Activated CD8-positive, alpha-beta T cell treated with anti-CD3 and anti-CD28 coated beads for 36 hours (primary cell): ENCODE measurements at regions not wholly inside any gene's neighbourhood (a gene's known extent, or its start where the extent isn't known, plus 50 kb on each side); places are given as distances from the start of the nearest gene placed in this dataset.

Experiments
- ATAC-seq: fragments of 200-7000 bp; cut with Tn5 transposase; one replicate; pipeline ENCODE4 v1.10.0; 2021; ENCODE audit warnings: mild to moderate bottlenecking, moderate library complexity
- CTCF ChIA-PET: fragments of 350-600 bp; sonication (Branson Sonifier 250); formaldehyde crosslinking; loops from one replicate; lab custom pipeline; 2021; ENCODE audit warnings: antibody characterized with exemption; lab: Charles Lee
- POLR2A ChIA-PET: fragments of 350-600 bp; sonication (Branson Sonifier 250); formaldehyde crosslinking; loops from one replicate; lab custom pipeline; 2021; ENCODE audit warnings: antibody characterized with exemption; lab: Charles Lee
- DNase-seq: peaks from one replicate; pipeline ENCODE4 v3.0.0-alpha.2; 2020
- H3K27ac Mint-ChIP-seq: one replicate; pipeline ENCODE4 v1.8.0; 2021; ENCODE audit warnings: mild to moderate bottlenecking, mixed read lengths
- H3K27me3 Mint-ChIP-seq: one replicate; pipeline ENCODE4 v1.8.0; 2021; ENCODE audit warnings: mixed read lengths
- H3K36me3 Mint-ChIP-seq: one replicate; pipeline ENCODE4 v1.8.0; 2021; ENCODE audit warnings: low read depth, mixed read lengths
- H3K4me1 Mint-ChIP-seq: one replicate; pipeline ENCODE4 v1.8.0; 2021; ENCODE audit warnings: low read depth, mixed read lengths
- H3K4me3 Mint-ChIP-seq: one replicate; pipeline ENCODE4 v1.8.0; 2021; ENCODE audit warnings: mild to moderate bottlenecking, moderate library complexity, mixed read lengths
- H3K9me3 Mint-ChIP-seq: one replicate; pipeline ENCODE4 v1.8.0; 2021; ENCODE audit warnings: mixed read lengths
- CTCF ChIP-seq: fragments of 200-600 bp; IDR thresholded peaks from one replicate; pipeline ENCODE4 v1.8.0; 2022; ENCODE audit warnings: antibody characterized with exemption, mild to moderate bottlenecking
- intact Hi-C: fragments of 100-400 bp; cut with micrococcal nuclease; formaldehyde crosslinking; loops from one replicate; pipeline ENCODE4 v1.10.0; 2022

DNA sequence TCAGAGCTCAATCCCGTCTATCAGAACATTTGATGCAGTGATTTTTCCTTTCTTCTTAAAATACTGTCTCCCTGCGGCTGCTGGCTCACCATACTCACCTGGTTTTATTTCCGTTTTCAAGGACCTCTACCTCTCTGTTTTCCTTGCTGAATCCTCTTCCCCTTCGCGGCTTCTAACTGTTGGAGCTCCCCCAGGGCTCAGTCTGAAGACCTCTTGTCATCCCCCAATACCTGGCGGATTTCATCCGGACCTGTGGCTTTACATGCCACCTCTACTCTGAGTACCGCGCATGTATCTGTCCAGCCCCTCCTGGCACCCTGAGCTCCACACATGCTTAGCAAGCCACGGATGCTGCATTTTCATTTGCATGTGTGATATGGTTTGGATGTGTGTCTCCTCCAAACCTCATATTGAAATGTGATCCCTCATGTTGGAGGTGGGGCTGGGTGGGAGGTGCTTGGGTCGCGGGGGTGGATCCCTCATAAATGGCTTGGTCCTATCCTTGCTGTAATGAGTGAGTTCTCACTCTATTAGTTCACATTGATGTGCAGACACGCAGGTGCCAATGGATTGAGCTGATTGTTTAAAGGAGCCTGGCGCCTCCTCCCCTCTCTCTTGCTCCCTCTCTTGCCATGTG, 106.2 kb upstream of the LSM14A start:
- intact Hi-C loops, result no loop called here
- H3K9me3 Mint-ChIP-seq, result no peaks in the 10 kb centered on the region
- H3K4me3 Mint-ChIP-seq, result no peak overlapping the region
- ATAC-seq (no peak), DNase-seq (no peak)
- TF ChIP-seq CTCF, result no peak
- no peaks in the 10 kb centered on the region for H3K36me3 Mint-ChIP-seq
- H3K4me1 Mint-ChIP-seq, result no peaks in the 10 kb centered on the region
- peaks cover 10% of the 10 kb centered on the region for H3K27me3 Mint-ChIP-seq
- ChIA-PET POLR2A (no interaction called here), CTCF (interaction anchor here (1.2 kb wide), 1 partner anchor 288 kb away, joined by 3 read pairs; no protein-coding TSS in a partner anchor)
- no peak overlapping the region for H3K27ac Mint-ChIP-seq

GRCh38 chr19:34067861-34068271, 104.4 kb upstream of the LSM14A start:
- intact Hi-C loops, result no loop called here
- DNase-seq (no peak), ATAC-seq (no peak)
- Mint-ChIP-seq H3K4me3 (no peak overlapping the region), H3K9me3 (no peaks in the 10 kb centered on the region), H3K27me3 (peaks cover 14% of the 10 kb centered on the region), H3K4me1 (no peaks in the 10 kb centered on the region), H3K27ac (no peak overlapping the region), H3K36me3 (no peaks in the 10 kb centered on the region)
- CTCF ChIA-PET, result no interaction called here
- POLR2A ChIA-PET, result no interaction called here
- no peak for TF ChIP-seq CTCF

- Mint-ChIP-seq H3K27me3 (peaks cover 8% of the 10 kb centered on the region), H3K36me3 (no peaks in the 10 kb centered on the region), H3K9me3 (no peaks in the 10 kb centered on the region), H3K27ac (no peak overlapping the region), H3K4me1 (no peaks in the 10 kb centered on the region), H3K4me3 (no peak overlapping the region)
- no peak for TF ChIP-seq CTCF
- DNase-seq, result no peak
- POLR2A ChIA-PET, result interaction anchor here (0.7 to 1.0 kb wide), 2 partner anchors 9 to 123 kb away, joined by 3 read pairs; no protein-coding TSS in a partner anchor
- ATAC-seq, result no peak
- intact Hi-C loops, result no loop called here
- CTCF ChIA-PET, result interaction anchor here (1.1 kb wide), 1 partner anchor 34 kb away, joined by 4 read pairs; no protein-coding TSS in a partner anchor
These were observed 96.6 kb upstream of the LSM14A start for GRCh38 chr19:34075661-34076091.

DNA sequence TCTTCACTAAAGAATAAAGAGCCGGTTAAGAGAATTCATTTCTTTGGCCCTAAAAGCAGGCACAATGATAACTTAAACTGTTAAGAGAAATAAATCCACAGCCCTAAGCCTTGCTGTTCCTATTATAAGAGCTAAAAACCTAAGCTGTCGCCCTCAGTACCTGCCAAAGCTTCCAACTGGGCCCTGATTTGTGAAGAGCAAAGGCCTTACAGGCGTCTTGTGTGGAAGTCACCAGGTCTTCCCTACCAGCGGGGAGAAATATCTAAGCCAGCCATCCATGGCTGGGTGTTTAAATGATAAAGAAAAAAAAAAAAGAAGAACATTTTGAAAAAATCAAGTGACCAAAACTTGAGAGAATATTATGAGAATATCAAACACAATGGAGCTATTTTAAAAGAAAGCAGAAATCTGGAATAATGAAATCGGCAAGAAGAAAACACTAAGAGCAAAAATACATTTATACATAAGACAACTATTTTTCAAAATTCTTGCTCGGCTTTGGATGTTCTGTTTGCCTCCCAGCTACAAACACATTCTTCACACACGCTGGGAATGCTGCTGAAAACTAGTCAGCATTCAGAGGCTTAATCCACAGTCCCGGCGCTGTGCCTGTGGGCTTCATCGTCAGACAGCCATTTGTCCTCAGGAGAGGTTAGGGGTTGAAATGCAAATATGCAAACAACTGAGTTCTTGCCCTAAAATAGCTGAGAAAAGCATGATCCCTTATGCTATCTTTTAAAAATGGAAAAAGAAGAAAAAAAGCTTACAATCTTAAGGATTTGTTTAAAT, 89.8 kb upstream of the LSM14A start:
- POLR2A ChIA-PET, result no interaction called here
- Mint-ChIP-seq H3K27ac (no peak overlapping the region), H3K36me3 (no peaks in the 10 kb centered on the region), H3K4me1 (no peaks in the 10 kb centered on the region), H3K27me3 (peaks cover 12% of the 10 kb centered on the region), H3K9me3 (peaks cover 2% of the 10 kb centered on the region), H3K4me3 (no peak overlapping the region)
- CTCF ChIA-PET, result interaction anchor here (0.6 to 3.9 kb wide), 4 partner anchors 14 to 304 kb away, joined by 3 to 16 read pairs (median 9); no protein-coding TSS in a partner anchor
- intact Hi-C loops, result no loop called here
- ATAC-seq (no peak), DNase-seq (no peak)
- no peak for TF ChIP-seq CTCF
